ENCODE measurements at regions not wholly inside any gene's neighbourhood (a gene's known extent, or its start where the extent isn't known, plus 50 kb on each side); places are given as distances from the start of the nearest gene placed in this dataset.

- Histone ChIP-seq H3K27ac (ENCODE audit: extremely low read depth, low read depth, low read length) (no peak overlapping the region), H3K4me3 (ENCODE audit: low read depth, low read length) (no peak overlapping the region), H3K36me3 (ENCODE audit: control insufficient read depth in 2 of 2, insufficient read depth in 1 of 2, low read length in 2 of 2) (no peaks in the 10 kb centered on the region), H3K9me3 (ENCODE audit: control insufficient read depth, insufficient read depth, low read depth, low read length) (no peaks in the 10 kb centered on the region), H3K4me1 (ENCODE audit: control insufficient read depth, insufficient read depth, low read length) (no peaks in the 10 kb centered on the region)
- TF ChIP-seq ZNF202 (tag by site-specific recombination; IDR thresholded peaks at IDR 0.05; ENCODE audit: borderline replicate concordance) (no peak), SCRT1 (tag by site-specific recombination; IDR thresholded peaks at IDR 0.05; ENCODE audit: borderline replicate concordance) (no peak), ZNF37A (tag by site-specific recombination; IDR thresholded peaks at IDR 0.05) (no peak), HOXA7 (CRISPR knock-in tag; IDR thresholded peaks at IDR 0.05; ENCODE audit: borderline replicate concordance) (no peak), ZNF621 (tag by site-specific recombination; IDR thresholded peaks at IDR 0.05) (no peak), ZNF670 (tag by site-specific recombination; IDR thresholded peaks at IDR 0.05; ENCODE audit: low read depth) (no peak), ZBTB11 (tag by site-specific recombination; conservative IDR thresholded peaks at IDR 0.05; ENCODE audit: low read depth) (no peak), ZNF24 (tag by site-specific recombination; IDR thresholded peaks at IDR 0.05) (no peak)
- TF ChIP-seq, protein P1, sequence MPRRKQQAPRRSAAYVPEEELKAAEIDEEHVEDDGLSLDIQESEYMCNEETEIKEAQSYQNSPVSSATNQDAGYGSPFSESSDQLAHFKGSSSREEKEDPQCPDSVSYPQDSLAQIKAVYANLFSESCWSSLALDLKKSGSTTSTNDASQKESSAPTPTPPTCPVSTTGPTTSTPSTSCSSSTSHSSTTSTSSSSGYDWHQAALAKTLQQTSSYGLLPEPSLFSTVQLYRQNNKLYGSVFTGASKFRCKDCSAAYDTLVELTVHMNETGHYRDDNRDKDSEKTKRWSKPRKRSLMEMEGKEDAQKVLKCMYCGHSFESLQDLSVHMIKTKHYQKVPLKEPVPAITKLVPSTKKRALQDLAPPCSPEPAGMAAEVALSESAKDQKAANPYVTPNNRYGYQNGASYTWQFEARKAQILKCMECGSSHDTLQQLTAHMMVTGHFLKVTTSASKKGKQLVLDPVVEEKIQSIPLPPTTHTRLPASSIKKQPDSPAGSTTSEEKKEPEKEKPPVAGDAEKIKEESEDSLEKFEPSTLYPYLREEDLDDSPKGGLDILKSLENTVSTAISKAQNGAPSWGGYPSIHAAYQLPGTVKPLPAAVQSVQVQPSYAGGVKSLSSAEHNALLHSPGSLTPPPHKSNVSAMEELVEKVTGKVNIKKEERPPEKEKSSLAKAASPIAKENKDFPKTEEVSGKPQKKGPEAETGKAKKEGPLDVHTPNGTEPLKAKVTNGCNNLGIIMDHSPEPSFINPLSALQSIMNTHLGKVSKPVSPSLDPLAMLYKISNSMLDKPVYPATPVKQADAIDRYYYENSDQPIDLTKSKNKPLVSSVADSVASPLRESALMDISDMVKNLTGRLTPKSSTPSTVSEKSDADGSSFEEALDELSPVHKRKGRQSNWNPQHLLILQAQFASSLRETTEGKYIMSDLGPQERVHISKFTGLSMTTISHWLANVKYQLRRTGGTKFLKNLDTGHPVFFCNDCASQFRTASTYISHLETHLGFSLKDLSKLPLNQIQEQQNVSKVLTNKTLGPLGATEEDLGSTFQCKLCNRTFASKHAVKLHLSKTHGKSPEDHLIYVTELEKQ (tag by site-specific recombination; IDR thresholded peaks at IDR 0.05; ENCODE audit: borderline replicate concordance): no peak
- TF ChIP-seq, protein P2, sequence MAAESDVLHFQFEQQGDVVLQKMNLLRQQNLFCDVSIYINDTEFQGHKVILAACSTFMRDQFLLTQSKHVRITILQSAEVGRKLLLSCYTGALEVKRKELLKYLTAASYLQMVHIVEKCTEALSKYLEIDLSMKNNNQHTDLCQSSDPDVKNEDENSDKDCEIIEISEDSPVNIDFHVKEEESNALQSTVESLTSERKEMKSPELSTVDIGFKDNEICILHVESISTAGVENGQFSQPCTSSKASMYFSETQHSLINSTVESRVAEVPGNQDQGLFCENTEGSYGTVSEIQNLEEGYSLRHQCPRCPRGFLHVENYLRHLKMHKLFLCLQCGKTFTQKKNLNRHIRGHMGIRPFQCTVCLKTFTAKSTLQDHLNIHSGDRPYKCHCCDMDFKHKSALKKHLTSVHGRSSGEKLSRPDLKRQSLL (tag by site-specific recombination; IDR thresholded peaks at IDR 0.05): no peak
- TF ChIP-seq, protein P3, sequence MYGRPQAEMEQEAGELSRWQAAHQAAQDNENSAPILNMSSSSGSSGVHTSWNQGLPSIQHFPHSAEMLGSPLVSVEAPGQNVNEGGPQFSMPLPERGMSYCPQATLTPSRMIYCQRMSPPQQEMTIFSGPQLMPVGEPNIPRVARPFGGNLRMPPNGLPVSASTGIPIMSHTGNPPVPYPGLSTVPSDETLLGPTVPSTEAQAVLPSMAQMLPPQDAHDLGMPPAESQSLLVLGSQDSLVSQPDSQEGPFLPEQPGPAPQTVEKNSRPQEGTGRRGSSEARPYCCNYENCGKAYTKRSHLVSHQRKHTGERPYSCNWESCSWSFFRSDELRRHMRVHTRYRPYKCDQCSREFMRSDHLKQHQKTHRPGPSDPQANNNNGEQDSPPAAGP (tag by site-specific recombination; IDR thresholded peaks at IDR 0.05): no peak
- TF ChIP-seq, protein P4, sequence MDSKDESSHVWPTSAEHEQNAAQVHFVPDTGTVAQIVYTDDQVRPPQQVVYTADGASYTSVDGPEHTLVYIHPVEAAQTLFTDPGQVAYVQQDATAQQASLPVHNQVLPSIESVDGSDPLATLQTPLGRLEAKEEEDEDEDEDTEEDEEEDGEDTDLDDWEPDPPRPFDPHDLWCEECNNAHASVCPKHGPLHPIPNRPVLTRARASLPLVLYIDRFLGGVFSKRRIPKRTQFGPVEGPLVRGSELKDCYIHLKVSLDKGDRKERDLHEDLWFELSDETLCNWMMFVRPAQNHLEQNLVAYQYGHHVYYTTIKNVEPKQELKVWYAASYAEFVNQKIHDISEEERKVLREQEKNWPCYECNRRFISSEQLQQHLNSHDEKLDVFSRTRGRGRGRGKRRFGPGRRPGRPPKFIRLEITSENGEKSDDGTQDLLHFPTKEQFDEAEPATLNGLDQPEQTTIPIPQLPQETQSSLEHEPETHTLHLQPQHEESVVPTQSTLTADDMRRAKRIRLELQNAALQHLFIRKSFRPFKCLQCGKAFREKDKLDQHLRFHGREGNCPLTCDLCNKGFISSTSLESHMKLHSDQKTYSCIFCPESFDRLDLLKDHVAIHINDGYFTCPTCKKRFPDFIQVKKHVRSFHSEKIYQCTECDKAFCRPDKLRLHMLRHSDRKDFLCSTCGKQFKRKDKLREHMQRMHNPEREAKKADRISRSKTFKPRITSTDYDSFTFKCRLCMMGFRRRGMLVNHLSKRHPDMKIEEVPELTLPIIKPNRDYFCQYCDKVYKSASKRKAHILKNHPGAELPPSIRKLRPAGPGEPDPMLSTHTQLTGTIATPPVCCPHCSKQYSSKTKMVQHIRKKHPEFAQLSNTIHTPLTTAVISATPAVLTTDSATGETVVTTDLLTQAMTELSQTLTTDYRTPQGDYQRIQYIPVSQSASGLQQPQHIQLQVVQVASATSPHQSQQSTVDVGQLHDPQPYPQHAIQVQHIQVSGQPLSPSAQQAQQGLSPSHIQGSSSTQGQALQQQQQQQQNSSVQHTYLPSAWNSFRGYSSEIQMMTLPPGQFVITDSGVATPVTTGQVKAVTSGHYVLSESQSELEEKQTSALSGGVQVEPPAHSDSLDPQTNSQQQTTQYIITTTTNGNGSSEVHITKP (tag by site-specific recombination; IDR thresholded peaks at IDR 0.05): no peak
- POLR2A ChIA-PET: no interaction called here
- CTCF ChIA-PET: no interaction called here
Measured at GRCh38 chr10:24054421-24054820, 154.5 kb upstream of the KIAA1217 start.

Measured in HEK293 (cell line).